ENCODE measurements at regions not wholly inside any gene's neighbourhood (a gene's known extent, or its start where the extent isn't known, plus 50 kb on each side); places are given as distances from the start of the nearest gene placed in this dataset.

DNA sequence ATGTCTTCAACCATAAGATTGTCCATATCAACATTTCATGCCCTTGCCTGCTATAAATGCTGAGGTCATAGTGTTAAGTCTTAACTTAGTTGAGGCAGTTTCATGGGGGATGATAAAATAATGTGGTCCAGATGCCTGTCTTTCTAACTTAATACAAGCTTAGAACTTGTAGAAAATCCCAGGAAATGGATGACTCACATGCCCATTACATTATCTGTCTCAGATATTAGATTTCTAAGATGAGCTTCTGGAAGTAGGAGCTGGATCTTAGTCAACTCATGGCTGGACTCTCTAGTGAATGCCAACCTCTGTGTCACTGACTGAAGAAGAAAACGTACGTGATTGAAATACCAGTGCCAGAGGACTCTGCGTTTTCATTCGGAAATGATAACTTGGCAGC, 797.5 kb upstream of the EEF2KMT start:
- DNase-seq (ENCODE audit: insufficient read length): no peak
- FAIRE-seq: no peak
- TF ChIP-seq TAF1 (IDR thresholded peaks at IDR 0.05; ENCODE audit: borderline replicate concordance, low read depth, low read length): no peak
- TF ChIP-seq POLR2AphosphoS5 (IDR thresholded peaks at IDR 0.05; ENCODE audit: low read depth, low read length): no peak
- no peak for TF ChIP-seq POLR2A (IDR thresholded peaks at IDR 0.05; ENCODE audit: low read depth, low read length)

DNA sequence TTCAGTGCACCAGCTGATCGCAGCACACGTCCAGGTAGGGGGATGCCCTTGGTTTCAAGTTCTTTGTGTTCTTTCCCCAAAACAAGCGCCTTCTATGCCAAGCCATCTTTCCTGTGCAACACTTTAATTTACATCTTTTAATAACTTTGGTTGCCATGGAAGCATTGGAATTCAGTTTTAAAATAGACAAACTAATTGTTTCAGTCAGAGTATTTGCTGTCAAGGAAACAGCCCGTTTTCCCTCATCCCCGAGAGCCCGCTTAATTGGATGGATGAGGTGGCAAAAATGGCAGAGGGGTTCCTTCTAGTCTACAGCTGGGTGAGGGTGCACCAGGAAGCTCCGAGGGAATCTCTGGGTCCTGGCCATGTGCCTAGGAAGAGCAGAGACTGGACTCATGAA, 793.7 kb upstream of the EEF2KMT start:
- no peak for FAIRE-seq
- DNase-seq (ENCODE audit: insufficient read length): no peak
- TF ChIP-seq POLR2A (IDR thresholded peaks at IDR 0.05; ENCODE audit: low read depth, low read length) (no peak), POLR2AphosphoS5 (IDR thresholded peaks at IDR 0.05; ENCODE audit: low read depth, low read length) (no peak), TAF1 (IDR thresholded peaks at IDR 0.05; ENCODE audit: borderline replicate concordance, low read depth, low read length) (no peak)

DNA sequence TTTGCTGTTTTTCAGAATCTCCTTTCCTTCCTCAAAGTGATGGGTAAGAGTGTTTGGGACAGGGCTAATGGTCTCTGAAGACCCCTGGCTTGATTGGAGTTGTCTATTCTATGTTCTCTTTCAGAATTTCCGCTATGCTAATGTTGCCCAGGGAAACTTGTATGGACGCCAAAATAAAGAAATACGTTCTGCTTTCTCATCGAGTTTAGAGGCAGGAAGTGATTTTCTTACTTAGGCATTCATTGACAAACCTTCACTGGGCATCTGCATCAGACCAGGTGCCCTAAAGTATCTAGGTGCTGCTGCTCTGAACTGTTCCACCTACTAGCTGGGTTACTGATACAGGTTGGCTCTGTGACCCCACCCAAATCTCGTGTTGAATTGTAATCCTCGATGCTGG, 787.9 kb upstream of the EEF2KMT start:
- TF ChIP-seq TAF1 (IDR thresholded peaks at IDR 0.05; ENCODE audit: borderline replicate concordance, low read depth, low read length) (no peak), POLR2A (IDR thresholded peaks at IDR 0.05; ENCODE audit: low read depth, low read length) (no peak), POLR2AphosphoS5 (IDR thresholded peaks at IDR 0.05; ENCODE audit: low read depth, low read length) (no peak)

DNA sequence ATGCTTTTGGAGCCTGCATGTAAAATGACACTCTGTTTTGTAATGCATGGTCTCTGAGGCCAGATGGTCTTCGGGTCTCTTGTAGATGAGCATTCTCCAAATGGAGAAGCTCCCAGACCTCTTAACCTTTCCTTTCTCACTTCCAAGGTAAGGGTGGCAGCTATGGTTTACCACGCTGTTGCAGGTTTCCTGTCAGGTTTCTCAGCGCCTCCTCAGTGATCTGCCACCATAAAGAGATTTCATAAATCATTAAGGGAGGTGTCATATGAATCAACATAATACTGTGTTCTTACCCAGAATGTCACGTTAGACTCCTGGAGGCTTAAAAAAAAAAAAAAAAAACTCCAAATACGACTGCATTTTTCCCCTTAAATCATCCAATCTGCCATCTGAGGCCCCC, 787.4 kb upstream of the EEF2KMT start:
- TF ChIP-seq TAF1 (IDR thresholded peaks at IDR 0.05; ENCODE audit: borderline replicate concordance, low read depth, low read length) (no peak), POLR2AphosphoS5 (IDR thresholded peaks at IDR 0.05; ENCODE audit: low read depth, low read length) (no peak), POLR2A (IDR thresholded peaks at IDR 0.05; ENCODE audit: low read depth, low read length) (no peak)
- FAIRE-seq (no peak), DNase-seq (ENCODE audit: insufficient read length) (no peak)

More for the DNA sequence above, 787.9 kb upstream of the EEF2KMT start:
- DNase-seq (ENCODE audit: insufficient read length) (no peak), FAIRE-seq (no peak)

DNA sequence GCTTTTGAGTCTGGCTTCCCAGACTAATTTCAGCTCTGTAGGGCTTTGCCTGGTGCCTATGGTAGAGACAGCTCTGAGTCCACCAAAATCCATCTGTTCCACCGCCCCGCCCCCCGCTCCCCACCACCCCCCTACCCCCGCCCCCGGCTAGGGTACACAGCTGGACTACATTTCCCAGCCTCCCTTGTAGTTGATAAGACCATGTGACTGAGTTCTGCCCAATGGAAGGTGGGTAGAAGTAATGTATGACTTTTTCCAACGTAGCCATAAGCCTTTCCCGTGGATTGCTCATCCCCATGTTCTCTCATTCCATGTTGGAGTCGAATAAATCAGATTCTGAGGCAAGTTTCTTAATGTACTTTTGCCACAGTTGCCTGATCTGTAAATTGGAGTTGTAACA, 786.7 kb upstream of the EEF2KMT start:
- no peak for DNase-seq (ENCODE audit: insufficient read length)
- no peak for FAIRE-seq
- TF ChIP-seq POLR2A (IDR thresholded peaks at IDR 0.05; ENCODE audit: low read depth, low read length) (no peak), TAF1 (IDR thresholded peaks at IDR 0.05; ENCODE audit: borderline replicate concordance, low read depth, low read length) (no peak), POLR2AphosphoS5 (IDR thresholded peaks at IDR 0.05; ENCODE audit: low read depth, low read length) (no peak)

DNA sequence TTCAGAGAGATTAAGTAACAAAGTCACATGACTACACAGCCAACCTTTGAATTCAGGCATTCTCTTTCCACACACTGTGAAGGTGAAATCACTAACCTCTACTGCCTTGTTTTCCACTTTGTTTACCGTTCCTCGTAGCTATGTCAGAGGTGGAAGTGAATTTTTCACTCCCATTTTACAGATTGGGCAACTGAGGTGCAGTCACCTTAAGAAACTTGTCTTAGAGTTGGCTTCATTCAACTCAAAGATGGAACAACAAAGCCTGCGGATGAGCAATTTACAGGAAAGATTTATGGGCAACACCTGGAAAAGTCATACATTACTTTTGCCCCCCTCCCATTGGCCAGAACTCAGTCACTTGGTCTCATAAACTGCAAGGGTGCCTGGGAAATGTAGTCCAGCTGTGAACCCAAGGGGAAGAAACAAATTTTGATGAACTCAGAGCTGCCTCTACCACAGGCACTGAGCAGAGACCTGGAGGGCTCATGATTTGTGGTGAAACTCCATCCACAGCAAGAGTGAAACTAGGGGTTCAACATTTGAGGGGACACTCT, 784.6 kb upstream of the EEF2KMT start:
- no peak for DNase-seq (ENCODE audit: insufficient read length)
- no peak for FAIRE-seq
- TF ChIP-seq TAF1 (IDR thresholded peaks at IDR 0.05; ENCODE audit: borderline replicate concordance, low read depth, low read length): no peak
- TF ChIP-seq POLR2A (IDR thresholded peaks at IDR 0.05; ENCODE audit: low read depth, low read length): no peak
- TF ChIP-seq POLR2AphosphoS5 (IDR thresholded peaks at IDR 0.05; ENCODE audit: low read depth, low read length): no peak

DNA sequence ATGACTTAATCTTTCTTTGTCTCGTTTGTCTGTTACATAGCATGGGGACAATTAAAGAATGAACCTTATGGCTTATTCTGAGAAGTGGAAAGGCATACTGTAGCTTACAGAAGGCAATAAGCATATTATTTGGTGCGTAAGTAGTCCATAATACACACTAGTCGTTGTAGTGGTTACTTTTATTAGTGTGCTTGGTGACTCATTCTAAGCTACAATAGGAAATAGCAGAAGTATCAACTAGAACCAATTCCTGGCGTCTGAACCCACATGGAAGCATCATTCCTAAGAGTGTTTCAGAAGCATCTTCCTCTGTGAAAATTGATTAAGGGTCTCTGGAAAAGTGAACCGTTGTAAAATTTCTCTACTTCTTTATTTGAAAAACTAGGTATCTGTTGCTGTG, 777.8 kb upstream of the EEF2KMT start:
- FAIRE-seq (no peak), DNase-seq (ENCODE audit: insufficient read length) (no peak)
- no peak for TF ChIP-seq POLR2AphosphoS5 (IDR thresholded peaks at IDR 0.05; ENCODE audit: low read depth, low read length)
- no peak for TF ChIP-seq TAF1 (IDR thresholded peaks at IDR 0.05; ENCODE audit: borderline replicate concordance, low read depth, low read length)
- TF ChIP-seq POLR2A (IDR thresholded peaks at IDR 0.05; ENCODE audit: low read depth, low read length): no peak

DNA sequence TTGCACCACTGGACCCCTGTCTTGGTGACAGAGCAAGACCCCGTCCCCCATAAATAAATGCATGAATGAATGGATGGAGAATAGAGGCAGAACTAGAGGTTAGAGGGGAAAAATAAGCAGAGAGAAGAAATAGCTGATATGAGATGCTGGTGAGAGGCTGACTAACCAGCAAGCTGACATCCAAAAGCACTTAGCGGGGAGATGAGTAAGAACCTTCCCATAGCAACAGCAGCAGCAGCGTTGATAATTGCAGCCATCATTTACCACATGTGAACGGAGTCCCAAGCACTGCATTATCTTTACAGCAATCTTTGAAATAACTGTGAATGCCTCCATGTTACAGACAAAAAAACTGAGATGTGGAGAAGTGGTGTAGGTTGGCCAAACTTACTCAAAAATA, 777.3 kb upstream of the EEF2KMT start:
- FAIRE-seq (no peak), DNase-seq (ENCODE audit: insufficient read length) (no peak)
- TF ChIP-seq TAF1 (IDR thresholded peaks at IDR 0.05; ENCODE audit: borderline replicate concordance, low read depth, low read length) (no peak), POLR2A (IDR thresholded peaks at IDR 0.05; ENCODE audit: low read depth, low read length) (no peak), POLR2AphosphoS5 (IDR thresholded peaks at IDR 0.05; ENCODE audit: low read depth, low read length) (no peak)

DNA sequence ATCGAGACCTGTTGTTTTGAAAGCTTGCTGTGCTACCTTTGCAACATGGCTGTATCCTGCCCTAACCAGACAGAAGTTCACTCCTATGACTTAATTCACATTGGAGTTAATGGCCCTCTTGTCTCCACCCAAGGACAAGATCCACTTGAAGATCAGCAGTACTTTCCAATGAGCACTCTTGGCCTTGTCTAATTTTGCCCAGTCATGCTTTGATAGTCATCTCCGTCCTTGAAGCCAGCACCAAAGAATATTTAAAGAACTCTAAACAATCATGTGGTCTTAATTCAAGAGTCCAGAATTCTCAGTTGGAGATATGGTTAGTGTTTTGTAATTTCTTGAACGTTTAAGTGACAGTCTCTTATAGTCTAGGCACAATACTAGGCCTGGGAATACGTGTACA, 775.6 kb upstream of the EEF2KMT start:
- no peak for TF ChIP-seq POLR2AphosphoS5 (IDR thresholded peaks at IDR 0.05; ENCODE audit: low read depth, low read length)
- no peak for TF ChIP-seq POLR2A (IDR thresholded peaks at IDR 0.05; ENCODE audit: low read depth, low read length)
- TF ChIP-seq TAF1 (IDR thresholded peaks at IDR 0.05; ENCODE audit: borderline replicate concordance, low read depth, low read length): no peak
- no peak for DNase-seq (ENCODE audit: insufficient read length)
- no peak for FAIRE-seq

DNA sequence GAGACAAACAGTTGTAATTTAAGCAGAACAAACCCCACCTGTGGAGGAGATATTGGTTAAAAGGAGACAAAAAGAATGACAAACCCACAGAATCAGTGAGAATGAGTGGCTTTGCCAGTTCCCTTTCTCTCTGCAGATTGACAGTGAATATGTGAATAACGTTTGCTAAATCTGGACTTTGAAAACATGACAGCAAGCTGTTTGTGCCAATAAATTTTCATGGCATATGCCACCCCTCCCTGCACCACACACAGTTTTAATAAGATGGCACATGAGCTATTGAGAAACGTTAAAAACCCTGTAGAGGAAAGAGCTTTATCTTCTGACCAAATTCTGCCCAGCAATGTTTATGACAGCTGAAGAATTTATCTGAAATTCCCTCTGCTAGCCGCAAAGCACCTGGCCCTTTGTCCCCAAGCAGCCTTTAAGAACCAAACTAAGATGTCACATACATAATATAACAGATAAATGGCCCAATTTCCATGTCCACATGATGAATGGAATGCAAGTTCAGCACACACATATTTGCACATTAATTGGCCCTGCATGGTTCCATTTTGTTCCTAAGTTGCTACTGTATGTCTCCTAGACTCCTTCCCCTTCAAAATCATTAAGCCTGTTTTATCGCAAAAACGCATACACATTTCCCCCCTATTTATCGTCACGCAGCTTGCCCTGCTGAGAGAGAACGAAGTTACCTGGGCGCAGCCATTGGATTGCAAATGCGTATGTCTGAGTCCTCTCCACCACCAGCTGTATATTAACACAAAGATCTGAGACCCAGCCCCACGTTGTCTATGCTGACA, 773.5 kb upstream of the EEF2KMT start:
- no peak for TF ChIP-seq POLR2AphosphoS5 (IDR thresholded peaks at IDR 0.05; ENCODE audit: low read depth, low read length)
- TF ChIP-seq TAF1 (IDR thresholded peaks at IDR 0.05; ENCODE audit: borderline replicate concordance, low read depth, low read length): no peak
- no peak for TF ChIP-seq POLR2A (IDR thresholded peaks at IDR 0.05; ENCODE audit: low read depth, low read length)
- DNase-seq (ENCODE audit: insufficient read length) (no peak), FAIRE-seq (no peak)

DNA sequence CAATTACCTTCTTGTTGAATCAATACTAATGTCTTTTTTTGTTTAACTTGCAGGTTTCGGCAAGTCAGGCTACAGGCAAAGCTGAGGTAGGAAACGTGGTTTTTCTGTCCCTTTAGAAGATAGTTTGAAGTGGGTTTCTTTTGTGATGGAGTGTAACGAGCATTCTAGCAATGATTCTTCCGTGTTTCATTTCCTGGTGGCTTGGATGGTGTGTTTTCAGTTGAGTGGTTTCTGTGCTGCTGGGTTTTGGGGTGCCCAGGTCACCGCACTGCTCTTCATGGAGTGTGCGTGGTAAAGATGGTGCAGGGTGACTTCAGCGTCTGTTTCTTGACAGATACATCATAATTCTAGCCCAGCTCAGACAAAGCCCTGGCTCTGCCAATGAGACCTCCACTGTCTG, 769.7 kb upstream of the EEF2KMT start:
- TF ChIP-seq POLR2AphosphoS5 (IDR thresholded peaks at IDR 0.05; ENCODE audit: low read depth, low read length) (no peak), POLR2A (IDR thresholded peaks at IDR 0.05; ENCODE audit: low read depth, low read length) (no peak), TAF1 (IDR thresholded peaks at IDR 0.05; ENCODE audit: borderline replicate concordance, low read depth, low read length) (no peak)
- no peak for FAIRE-seq
- no peak for DNase-seq (ENCODE audit: insufficient read length)

DNA sequence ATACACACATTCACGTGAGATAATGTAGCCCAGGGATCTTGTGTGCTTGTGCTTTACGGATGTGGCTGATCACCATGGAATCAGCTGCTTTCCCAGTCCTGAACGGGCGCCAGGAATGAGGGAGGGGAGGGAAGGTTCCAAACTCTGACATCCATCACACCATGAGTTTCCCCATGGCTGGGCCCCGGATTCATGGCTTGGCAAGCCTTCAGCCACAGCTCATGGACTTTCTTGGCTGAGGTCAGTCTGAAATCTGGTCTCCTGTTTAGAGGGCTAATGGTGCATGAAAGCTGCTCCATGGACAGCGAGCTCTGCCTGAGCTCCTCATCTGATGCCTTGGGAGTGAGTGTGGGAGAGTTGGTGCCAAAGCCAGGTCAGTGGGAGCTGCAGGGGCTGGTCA, 767.6 kb upstream of the EEF2KMT start:
- no peak for FAIRE-seq
- no peak for TF ChIP-seq POLR2AphosphoS5 (IDR thresholded peaks at IDR 0.05; ENCODE audit: low read depth, low read length)
- DNase-seq (ENCODE audit: insufficient read length): no peak

Measured in GM12892 (cell line).